GM12878 (cell line): ENCODE measurements at regions not wholly inside any gene's neighbourhood (a gene's known extent, or its start where the extent isn't known, plus 50 kb on each side); places are given as distances from the start of the nearest gene placed in this dataset.

ENCODE experiments used
- ATAC-seq: fragments of 200-7000 bp; cut with Tn5 transposase; 3 replicates; pipeline ENCODE4 v1.9.1; 2020; ENCODE audit warnings: mild to moderate bottlenecking, moderate library complexity
- BruUV-seq: library from RNA; stranded (reverse); fragments of 400-500 nt; replicated peaks from 2 replicates; lab custom pipeline; 2021; lab: Mats Ljungman, UMichigan
- CTCF ChIA-PET: fragments of 300-600 bp; sonication (Branson Sonifier 250); formaldehyde crosslinking; extraction: SDS; loops from one replicate; lab custom pipeline; 2021; ENCODE audit warnings: inconsistent platforms; lab: Yijun Ruan, JAX
- POLR2A ChIA-PET: fragments of 350-600 bp; formaldehyde crosslinking; extraction: SDS; loops from one replicate; lab custom pipeline; 2021; ENCODE audit warnings: inconsistent platforms; lab: Charles Lee
- RAD21 ChIA-PET: fragments of 300-600 bp; sonication (Branson Sonifier 250); formaldehyde crosslinking; loops from one replicate; lab custom pipeline; 2023; ENCODE audit warnings: antibody characterized with exemption; ENCODE audit not compliant: unreplicated experiment; lab: Charles Lee
- SMC1A ChIA-PET: fragments of 300-600 bp; sonication (Branson Sonifier 250); formaldehyde crosslinking; loops from one replicate; lab custom pipeline; 2023; ENCODE audit not compliant: unreplicated experiment, uncharacterized antibody; lab: Charles Lee
- DNase-seq: peaks from one replicate; pipeline ENCODE4 v3.0.0-alpha.2; 2011; ENCODE audit warnings: low read depth, low spot score
- FAIRE-seq: peaks from 3 replicates; lab custom pipeline; 2011; peaks lifted over from hg19 to GRCh38; lab: Jason Lieb, UNC
- H2AFZ ChIP-seq: 2 replicates; pipeline ENCODE4 v1.6.0; 2011; ENCODE audit warnings: low read depth, low read length, control low read depth; ENCODE audit not compliant: control insufficient read depth
- H3K27ac ChIP-seq: 2 replicates; pipeline ENCODE4 v1.5.1; 2011; ENCODE audit warnings: control low read depth; ENCODE audit not compliant: control insufficient read depth, insufficient read depth
- H3K27me3 ChIP-seq, 2 experiments: replicated peaks in 1 of 2; 2 replicates each; pipeline versions ENCODE4 v1.6.0 to v1.6.1; 2011; ENCODE audit warnings: low read length in 1 of 2; ENCODE audit not compliant: control insufficient read depth in 2 of 2, insufficient read depth in 2 of 2
- H3K36me3 ChIP-seq, 2 experiments: 2 replicates each; pipeline ENCODE4 v1.5.1; 2011; ENCODE audit warnings: low read length in 1 of 2; ENCODE audit not compliant: control insufficient read depth in 2 of 2, insufficient read depth in 2 of 2
- H3K4me1 ChIP-seq: 2 replicates; pipeline ENCODE4 v1.6.1; 2011; ENCODE audit warnings: mild to moderate bottlenecking, low read length, moderate library complexity, mixed read lengths; ENCODE audit not compliant: control insufficient read depth, insufficient read depth
- H3K4me2 ChIP-seq: 2 replicates; pipeline ENCODE4 v1.6.0; 2011; ENCODE audit warnings: control low read depth; ENCODE audit not compliant: control insufficient read depth, insufficient read depth
- H3K4me3 ChIP-seq: fragments of 200-600 bp; sonication (generic); 2 replicates; pipeline ENCODE4 v1.5.1; 2016
- H3K79me2 ChIP-seq: 2 replicates; pipeline ENCODE4 v1.6.0; 2011; ENCODE audit warnings: low read length; ENCODE audit not compliant: control insufficient read depth, insufficient read depth
- H3K9ac ChIP-seq: 2 replicates; pipeline ENCODE4 v1.8.0; 2011; ENCODE audit warnings: low read length, control low read depth, mixed read lengths; ENCODE audit not compliant: control insufficient read depth, insufficient read depth
- H3K9me3 ChIP-seq: replicated peaks from 3 replicates; pipeline ENCODE4 v1.5.1; 2011; ENCODE audit warnings: mild to moderate bottlenecking, low read length; ENCODE audit not compliant: control insufficient read depth, insufficient read depth
- H4K20me1 ChIP-seq: 2 replicates; pipeline ENCODE4 v1.6.0; 2011; ENCODE audit not compliant: control insufficient read depth, insufficient read depth
- HCFC1 ChIP-seq: fragments of 150-350 bp; IDR thresholded peaks from 2 replicates; pipeline ENCODE4 v1.6.1; 2014; ENCODE audit warnings: low read length
- JUND ChIP-seq: IDR thresholded peaks from 2 replicates; pipeline ENCODE4 v1.6.1; 2012; ENCODE audit warnings: low read depth, mild to moderate bottlenecking, low read length, improper control_type of control experiment, moderate library complexity
- MYC ChIP-seq: IDR thresholded peaks from 2 replicates; pipeline ENCODE4 v1.6.1; 2011; ENCODE audit warnings: mild to moderate bottlenecking, low read length, moderate library complexity, inconsistent platforms; ENCODE audit not compliant: insufficient read depth, insufficient replicate concordance, insufficient read length, severe bottlenecking
- POU2F2 ChIP-seq: IDR thresholded peaks from 3 replicates; pipeline ENCODE4 v1.6.1; 2011; ENCODE audit warnings: low read depth, mild to moderate bottlenecking, low read length, borderline replicate concordance
- RCOR1 ChIP-seq: conservative IDR thresholded peaks from 2 replicates; pipeline ENCODE4 v1.6.1; 2012; ENCODE audit warnings: low read depth, low read length, improper control_type of control experiment
- SIX5 ChIP-seq: IDR thresholded peaks from 2 replicates; pipeline ENCODE4 v1.6.1; 2011; ENCODE audit warnings: mild to moderate bottlenecking, low read depth, low read length, moderate library complexity; ENCODE audit not compliant: severe bottlenecking
- TAF1 ChIP-seq: IDR thresholded peaks from 2 replicates; pipeline ENCODE4 v1.6.1; 2011; ENCODE audit warnings: mild to moderate bottlenecking, low read depth, low read length, borderline replicate concordance
- TCF3 ChIP-seq: IDR thresholded peaks from 2 replicates; pipeline ENCODE4 v1.6.1; 2012; ENCODE audit warnings: low read depth, mild to moderate bottlenecking, low read length, borderline replicate concordance; ENCODE audit not compliant: insufficient read depth
- WGBS: methylation state at CpG from one replicate; pipeline ENCODE4 v1.1.6; 2016; ENCODE audit warnings: low lambda C conversion rate; ENCODE audit not compliant: insufficient replicate concordance, insufficient coverage; ENCODE audit errors: missing lambda C conversion rate; 5-methylcytosine and 5-hydroxymethylcytosine counted together
- in situ Hi-C: fragments of 300-500 bp; cut with MboI; formaldehyde crosslinking; loops from 9 replicates; pipeline ENCODE4 v1.14.3; 2018; ENCODE audit warnings: mixed read lengths
- intact Hi-C: fragments of 100-400 bp; cut with micrococcal nuclease; formaldehyde crosslinking; loops from one replicate; pipeline ENCODE4 v1.14.2; 2022; ENCODE audit not compliant: unreplicated experiment
- TF ChIP-seq, protein P1 (sequence below): fragments of 450-650 bp; IDR thresholded peaks from 2 replicates; pipeline ENCODE4 v1.6.1; 2016; ENCODE audit warnings: mild to moderate bottlenecking
- TF ChIP-seq, protein P2 (sequence below): fragments of 450-650 bp; IDR thresholded peaks from 2 replicates; pipeline ENCODE4 v1.6.1; 2018; ENCODE audit warnings: borderline replicate concordance, mild to moderate bottlenecking; ENCODE audit not compliant: partially characterized antibody
- TF ChIP-seq, protein P3 (sequence below): IDR thresholded peaks from 2 replicates; pipeline ENCODE4 v1.6.1; 2011; ENCODE audit warnings: borderline replicate concordance, low read depth, mild to moderate bottlenecking, moderate library complexity, mixed read lengths, low read length; ENCODE audit not compliant: insufficient read depth; ENCODE audit errors: extremely low read length
- TF ChIP-seq, protein P4 (sequence below): IDR thresholded peaks from 2 replicates; pipeline ENCODE4 v1.6.1; 2012; ENCODE audit warnings: low read depth, low read length, improper control_type of control experiment

DNA sequence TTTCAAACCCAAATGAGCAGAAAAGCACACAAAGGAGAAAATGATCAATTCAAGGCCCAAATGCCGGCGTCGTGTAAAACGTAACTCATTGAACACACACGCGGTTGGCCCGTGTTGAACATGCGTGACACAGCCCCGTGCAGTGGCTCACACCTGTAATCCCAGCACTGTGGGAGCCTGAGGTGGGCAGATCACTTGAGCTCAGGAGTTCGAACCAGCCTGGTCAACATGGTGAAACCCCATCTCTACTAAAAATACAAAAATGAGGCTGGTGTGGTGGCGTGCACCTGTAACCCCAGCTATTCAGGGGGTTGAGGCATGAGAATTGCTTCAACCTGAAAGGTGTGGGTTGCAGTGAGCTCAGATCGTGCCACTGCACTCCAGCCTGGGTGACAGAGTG lies 156.7 kb upstream of the KLF6 start:
- H3K4me1 ChIP-seq: no peaks in the 10 kb centered on the region
- no peak overlapping the region for H3K9ac ChIP-seq
- SMC1A ChIA-PET: no interaction called here
- POLR2A ChIA-PET: no interaction called here
- no peak for ATAC-seq
- BruUV-seq: no TSS peak
- RAD21 ChIA-PET: no interaction called here
- no peak for FAIRE-seq
- WGBS: 75% methylated on average over 12 of the region's 12 CpGs
- TF ChIP-seq TCF3 (no peak), JUND (no peak), MYC (no peak), HCFC1 (no peak), RCOR1 (no peak), SIX5 (no peak), POU2F2 (no peak), TAF1 (no peak)
- TF ChIP-seq, protein P1, sequence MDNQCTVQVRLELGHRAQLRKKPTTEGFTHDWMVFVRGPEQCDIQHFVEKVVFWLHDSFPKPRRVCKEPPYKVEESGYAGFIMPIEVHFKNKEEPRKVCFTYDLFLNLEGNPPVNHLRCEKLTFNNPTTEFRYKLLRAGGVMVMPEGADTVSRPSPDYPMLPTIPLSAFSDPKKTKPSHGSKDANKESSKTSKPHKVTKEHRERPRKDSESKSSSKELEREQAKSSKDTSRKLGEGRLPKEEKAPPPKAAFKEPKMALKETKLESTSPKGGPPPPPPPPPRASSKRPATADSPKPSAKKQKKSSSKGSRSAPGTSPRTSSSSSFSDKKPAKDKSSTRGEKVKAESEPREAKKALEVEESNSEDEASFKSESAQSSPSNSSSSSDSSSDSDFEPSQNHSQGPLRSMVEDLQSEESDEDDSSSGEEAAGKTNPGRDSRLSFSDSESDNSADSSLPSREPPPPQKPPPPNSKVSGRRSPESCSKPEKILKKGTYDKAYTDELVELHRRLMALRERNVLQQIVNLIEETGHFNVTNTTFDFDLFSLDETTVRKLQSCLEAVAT: no peak
- TF ChIP-seq, protein P2, sequence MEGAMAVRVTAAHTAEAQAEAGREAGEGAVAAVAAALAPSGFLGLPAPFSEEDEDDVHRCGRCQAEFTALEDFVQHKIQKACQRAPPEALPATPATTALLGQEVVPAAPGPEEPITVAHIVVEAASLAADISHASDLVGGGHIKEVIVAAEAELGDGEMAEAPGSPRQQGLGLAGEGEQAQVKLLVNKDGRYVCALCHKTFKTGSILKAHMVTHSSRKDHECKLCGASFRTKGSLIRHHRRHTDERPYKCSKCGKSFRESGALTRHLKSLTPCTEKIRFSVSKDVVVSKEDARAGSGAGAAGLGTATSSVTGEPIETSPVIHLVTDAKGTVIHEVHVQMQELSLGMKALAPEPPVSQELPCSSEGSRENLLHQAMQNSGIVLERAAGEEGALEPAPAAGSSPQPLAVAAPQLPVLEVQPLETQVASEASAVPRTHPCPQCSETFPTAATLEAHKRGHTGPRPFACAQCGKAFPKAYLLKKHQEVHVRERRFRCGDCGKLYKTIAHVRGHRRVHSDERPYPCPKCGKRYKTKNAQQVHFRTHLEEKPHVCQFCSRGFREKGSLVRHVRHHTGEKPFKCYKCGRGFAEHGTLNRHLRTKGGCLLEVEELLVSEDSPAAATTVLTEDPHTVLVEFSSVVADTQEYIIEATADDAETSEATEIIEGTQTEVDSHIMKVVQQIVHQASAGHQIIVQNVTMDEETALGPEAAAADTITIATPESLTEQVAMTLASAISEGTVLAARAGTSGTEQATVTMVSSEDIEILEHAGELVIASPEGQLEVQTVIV: no peak
- TF ChIP-seq, protein P3, sequence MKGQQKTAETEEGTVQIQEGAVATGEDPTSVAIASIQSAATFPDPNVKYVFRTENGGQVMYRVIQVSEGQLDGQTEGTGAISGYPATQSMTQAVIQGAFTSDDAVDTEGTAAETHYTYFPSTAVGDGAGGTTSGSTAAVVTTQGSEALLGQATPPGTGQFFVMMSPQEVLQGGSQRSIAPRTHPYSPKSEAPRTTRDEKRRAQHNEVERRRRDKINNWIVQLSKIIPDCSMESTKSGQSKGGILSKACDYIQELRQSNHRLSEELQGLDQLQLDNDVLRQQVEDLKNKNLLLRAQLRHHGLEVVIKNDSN: no peak
- TF ChIP-seq, protein P4, sequence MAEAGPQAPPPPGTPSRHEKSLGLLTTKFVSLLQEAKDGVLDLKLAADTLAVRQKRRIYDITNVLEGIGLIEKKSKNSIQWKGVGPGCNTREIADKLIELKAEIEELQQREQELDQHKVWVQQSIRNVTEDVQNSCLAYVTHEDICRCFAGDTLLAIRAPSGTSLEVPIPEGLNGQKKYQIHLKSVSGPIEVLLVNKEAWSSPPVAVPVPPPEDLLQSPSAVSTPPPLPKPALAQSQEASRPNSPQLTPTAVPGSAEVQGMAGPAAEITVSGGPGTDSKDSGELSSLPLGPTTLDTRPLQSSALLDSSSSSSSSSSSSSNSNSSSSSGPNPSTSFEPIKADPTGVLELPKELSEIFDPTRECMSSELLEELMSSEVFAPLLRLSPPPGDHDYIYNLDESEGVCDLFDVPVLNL: no peak
- TF ChIP-seq, all 136 proteins: peak for 0
- H2AFZ ChIP-seq: no peak overlapping the region
- H3K79me2 ChIP-seq: no peaks in the 10 kb centered on the region
- no peaks in the 10 kb centered on the region for H3K36me3 ChIP-seq
- in situ Hi-C loops: no loop called here
- no peak for DNase-seq
- intact Hi-C loops: no loop called here
- CTCF ChIA-PET: no interaction called here
- no peak overlapping the region for H3K27ac ChIP-seq
- no peak overlapping the region for H3K4me2 ChIP-seq
- no peaks in the 10 kb centered on the region for H3K27me3 ChIP-seq
- H4K20me1 ChIP-seq: no peaks in the 10 kb centered on the region
- H3K4me3 ChIP-seq: no peak overlapping the region
- H3K9me3 ChIP-seq: no peaks in the 10 kb centered on the region; the same call in 2 of the 3 replicates
